Gastroesophageal sphincter (tissue), 4 donors: ENCODE measurements at regions not wholly inside any gene's neighbourhood (a gene's known extent, or its start where the extent isn't known, plus 50 kb on each side); places are given as distances from the start of the nearest gene placed in this dataset.

Experiments
- ATAC-seq: fragments of 150-250 bp; one replicate; pipeline ENCODE4 v1.9.1; 2016; ENCODE audit warnings: mild to moderate bottlenecking, moderate library complexity
- H3K27ac ChIP-seq, 4 donors: fragments of 200-600 bp; sonication (generic) in 3 of 4; 1 replicate in 3 of 4; 2 replicates in 1 of 4; pipeline ENCODE4 v1.5.1; 2016 to 2019
- H3K27me3 ChIP-seq: fragments of 200-600 bp; sonication (generic); one replicate; pipeline ENCODE4 v1.5.1; 2019
- H3K36me3 ChIP-seq, 2 donors: fragments of 200-600 bp; sonication (generic); one replicate each; pipeline ENCODE4 v1.5.1; 2019; ENCODE audit warnings: control low read depth in 1 of 2
- H3K4me1 ChIP-seq, 3 donors: fragments of 200-600 bp; sonication (generic); 1 replicate in 2 of 3; 2 replicates in 1 of 3; pipeline ENCODE4 v1.5.1; 2016 to 2019; ENCODE audit warnings: control low read depth in 2 of 3
- H3K4me3 ChIP-seq, 2 donors: fragments of 200-600 bp; sonication (generic); one replicate each; pipeline ENCODE4 v1.5.1; 2019; ENCODE audit warnings: mild to moderate bottlenecking in 1 of 2, moderate library complexity in 1 of 2
- H3K9me3 ChIP-seq, 3 donors: fragments of 200-600 bp; sonication (generic); one replicate each; pipeline ENCODE4 v1.5.1; 2017 to 2019; ENCODE audit warnings: control low read depth in 2 of 3
- CTCF ChIP-seq, 4 experiments: fragments of 200-600 bp in 2 of 4; fragments of 450-650 bp in 2 of 4; sonication (generic) in 1 of 4; IDR thresholded peaks; one replicate each; pipeline ENCODE4 v1.5.1; 2017 to 2019; ENCODE audit warnings: antibody characterized with exemption in 4 of 4, mild to moderate bottlenecking in 2 of 4, moderate library complexity in 2 of 4
- EP300 ChIP-seq: sonication (generic); formaldehyde crosslinking; IDR thresholded peaks from one replicate; pipeline ENCODE4 v1.6.1; 2017; ENCODE audit warnings: antibody characterized with exemption, mild to moderate bottlenecking
- POLR2A ChIP-seq, 2 donors: fragments of 450-650 bp; IDR thresholded peaks; one replicate each; pipeline ENCODE4 v1.6.1; 2017; ENCODE audit warnings: antibody characterized with exemption in 2 of 2, mild to moderate bottlenecking in 2 of 2, moderate library complexity in 1 of 2
- POLR2AphosphoS5 ChIP-seq: sonication (generic); formaldehyde crosslinking; IDR thresholded peaks from one replicate; pipeline ENCODE4 v1.6.1; 2017; ENCODE audit warnings: antibody characterized with exemption
- WGBS, 2 donors: methylation state at CpG; one replicate each; pipeline ENCODE4 v1.1.5; 2018; ENCODE audit warnings: low coverage in 1 of 2; 5-methylcytosine and 5-hydroxymethylcytosine counted together

DNA sequence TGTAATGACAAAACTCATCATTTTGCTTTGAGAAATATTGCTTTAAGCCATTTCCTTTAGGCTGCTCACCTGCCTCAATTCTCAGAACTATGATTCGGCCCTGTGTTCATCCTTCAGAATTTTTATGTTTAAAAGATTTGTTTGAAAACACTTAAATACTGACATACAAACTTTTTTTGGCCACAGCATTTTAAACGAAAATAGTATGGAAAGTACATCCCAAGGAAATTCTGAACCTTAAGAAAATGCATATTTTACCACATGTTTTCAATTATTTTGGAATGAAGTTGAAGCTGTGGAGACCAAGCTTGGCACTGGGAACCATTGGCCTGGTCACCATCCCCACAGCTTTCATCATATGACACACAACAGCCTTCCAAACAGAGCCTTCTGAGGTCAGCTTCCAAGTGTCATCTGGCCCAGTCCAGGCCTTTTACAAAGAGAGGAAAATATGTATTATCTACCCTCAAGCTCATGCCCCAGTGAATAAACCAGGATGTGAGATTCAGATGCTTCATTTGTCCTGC, 83.3 kb downstream of the SOD2 start:
- TF ChIP-seq EP300: no peak
- no peak for TF ChIP-seq CTCF (IDR thresholded peaks at IDR 0.05)
- no peak for TF ChIP-seq POLR2A (IDR thresholded peaks at IDR 0.05)
- ATAC-seq: no peak
- WGBS, 2 donors: 39 to 49% methylated on average over 2 of the region's 2 CpGs

DNA sequence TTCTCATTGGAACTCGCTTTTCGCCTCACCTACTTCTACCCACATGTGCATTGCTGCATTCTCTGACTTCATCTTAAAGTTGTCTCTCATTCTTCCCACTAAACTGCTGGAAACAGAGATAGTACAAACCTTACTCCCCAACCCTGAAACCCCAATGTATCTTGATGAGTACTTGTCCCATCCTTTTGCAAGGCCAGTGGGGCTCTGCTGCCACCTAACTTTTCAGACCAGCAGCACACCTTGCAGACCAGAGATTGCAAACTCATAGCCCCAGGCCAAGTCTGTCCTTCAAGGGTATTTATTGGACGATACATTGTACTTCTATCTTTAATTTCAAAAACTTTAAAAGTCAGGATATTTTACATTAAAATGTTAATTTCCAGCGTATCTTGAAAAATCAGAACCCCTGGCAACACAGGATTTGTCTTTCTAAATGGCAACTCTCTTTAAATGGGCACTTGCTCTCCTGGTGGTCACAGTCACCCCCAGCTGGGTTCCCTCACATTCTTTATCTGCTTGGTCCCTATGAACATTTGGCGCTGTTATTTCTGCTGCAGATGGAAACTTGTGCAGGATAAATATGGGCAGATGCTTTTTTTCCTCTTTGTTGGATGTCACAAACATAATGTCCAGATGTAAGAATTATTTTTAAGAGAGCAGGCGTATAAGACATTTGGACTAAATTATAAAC, 83.9 kb downstream of the SOD2 start:
- peaks cover 0 to 11% (median 0%) of the 10 kb centered on the region in 3 donors for H3K9me3 ChIP-seq
- no peak overlapping the region for H3K27ac ChIP-seq
- no peak overlapping the region for H3K4me3 ChIP-seq
- ATAC-seq: no peak
- H3K27me3 ChIP-seq: no peaks in the 10 kb centered on the region
- no peak for TF ChIP-seq POLR2A (IDR thresholded peaks at IDR 0.05)
- TF ChIP-seq CTCF (IDR thresholded peaks at IDR 0.05): peak in 1 of 4 experiments; percentile 43
- no peaks in the 10 kb centered on the region for H3K4me1 ChIP-seq
- no peaks in the 10 kb centered on the region for H3K36me3 ChIP-seq
- WGBS, 2 donors: 62 to 71% methylated on average over 6 of the region's 6 CpGs

More for the DNA sequence above, 83.3 kb downstream of the SOD2 start:
- H3K27ac ChIP-seq: no peak overlapping the region
- H3K4me1 ChIP-seq: no peaks in the 10 kb centered on the region
- peaks cover 0 to 11% (median 0%) of the 10 kb centered on the region in 3 donors for H3K9me3 ChIP-seq
- no peaks in the 10 kb centered on the region for H3K27me3 ChIP-seq
- no peaks in the 10 kb centered on the region for H3K36me3 ChIP-seq
- H3K4me3 ChIP-seq: no peak overlapping the region

DNA sequence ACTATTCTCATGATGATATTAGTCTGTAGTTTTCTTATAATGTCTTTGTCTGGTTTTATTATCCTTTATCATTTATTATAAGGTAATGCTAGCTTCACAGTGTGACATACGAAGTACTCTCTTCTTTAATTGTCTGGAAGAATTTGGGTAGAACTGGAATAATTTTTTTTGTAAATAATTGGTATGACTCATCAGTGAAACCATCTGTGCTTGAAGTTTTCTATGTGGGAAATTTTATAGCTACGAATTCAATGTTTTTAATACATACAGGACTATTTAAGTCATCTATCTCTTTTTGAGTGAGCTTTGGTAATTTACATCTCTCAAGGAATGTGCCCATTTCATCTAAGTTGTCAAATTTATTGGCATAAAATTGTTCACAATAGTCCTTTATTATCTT, 86.3 kb downstream of the SOD2 start:
- H3K27ac ChIP-seq: no peak overlapping the region
- H3K9me3 ChIP-seq: peaks cover 0 to 11% (median 0%) of the 10 kb centered on the region in 3 donors
- no peaks in the 10 kb centered on the region for H3K36me3 ChIP-seq
- H3K27me3 ChIP-seq: no peaks in the 10 kb centered on the region
- H3K4me3 ChIP-seq: no peak overlapping the region
- no peak for ATAC-seq
- TF ChIP-seq EP300: no peak
- TF ChIP-seq POLR2AphosphoS5: no peak
- no peak for TF ChIP-seq POLR2A (IDR thresholded peaks at IDR 0.05)
- no peak for TF ChIP-seq CTCF (IDR thresholded peaks at IDR 0.05)
- WGBS, 2 donors: 54 to 64% methylated on average over 2 of the region's 2 CpGs
- no peaks in the 10 kb centered on the region for H3K4me1 ChIP-seq

GRCh38 chr6:159604443-159604956, 88.5 kb downstream of the SOD2 start:
- no peak for ATAC-seq
- Histone ChIP-seq H3K4me3 (no peak overlapping the region), H3K27ac (no peak overlapping the region), H3K4me1 (no peaks in the 10 kb centered on the region), H3K9me3 (peaks cover 0 to 11% (median 0%) of the 10 kb centered on the region in 3 donors), H3K27me3 (no peaks in the 10 kb centered on the region), H3K36me3 (no peaks in the 10 kb centered on the region)
- TF ChIP-seq POLR2AphosphoS5 (no peak), CTCF (IDR thresholded peaks at IDR 0.05) (no peak), POLR2A (IDR thresholded peaks at IDR 0.05) (no peak), EP300 (no peak)
- WGBS, 2 donors: 40 to 69% methylated on average over 1 to 6 of the region's 6 CpGs
